Epithelial cell of proximal tubule (primary cell): ENCODE measurements at regions not wholly inside any gene's neighbourhood (a gene's known extent, or its start where the extent isn't known, plus 50 kb on each side); places are given as distances from the start of the nearest gene placed in this dataset.
A peak's percentile ranks its signal among the peaks of the same experiment; 100 is the strongest.
"Not testable (repeated sequence)": the region's sequence is repeated elsewhere in the genome, so short reads cannot be mapped to it uniquely, and the experiment has no call there.

ENCODE experiments used
- DNase-seq: peaks from one replicate; pipeline ENCODE4 v3.0.0-alpha.2; 2011; ENCODE audit warnings: low read depth
- H3K4me3 ChIP-seq: 2 replicates; pipeline ENCODE4 v1.5.1; 2011; ENCODE audit warnings: low read depth, mild to moderate bottlenecking, low read length
- CTCF ChIP-seq: conservative IDR thresholded peaks from 2 replicates; pipeline ENCODE4 v1.5.1; 2012; ENCODE audit warnings: low read depth, mild to moderate bottlenecking, low read length

GRCh38 chr11:80284946-80285785, 844.3 kb upstream of the TENM4 start:
- TF ChIP-seq CTCF, result no peak
- H3K4me3 ChIP-seq, result no peak overlapping the region
- no peak for DNase-seq

DNA sequence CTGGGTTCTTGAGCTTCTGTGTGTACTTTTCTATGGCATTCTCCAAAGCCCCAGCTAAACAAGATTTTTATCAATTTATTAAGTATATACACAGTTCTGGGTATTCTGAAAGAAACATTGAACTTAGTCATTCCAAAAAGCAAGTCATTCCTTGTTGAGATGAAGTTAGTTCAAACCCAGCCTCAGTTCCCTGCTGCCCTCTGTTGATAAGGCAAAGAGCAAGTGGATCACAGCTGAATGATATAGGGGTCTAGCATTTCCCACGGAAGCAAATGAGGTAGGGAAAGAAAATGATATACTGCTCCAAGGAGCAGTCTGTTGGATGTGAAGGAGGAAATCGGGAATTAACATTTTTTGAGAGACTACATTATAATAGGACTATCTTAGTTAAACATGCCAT, 841.8 kb upstream of the TENM4 start:
- TF ChIP-seq CTCF, result peak; percentile 22

DNA sequence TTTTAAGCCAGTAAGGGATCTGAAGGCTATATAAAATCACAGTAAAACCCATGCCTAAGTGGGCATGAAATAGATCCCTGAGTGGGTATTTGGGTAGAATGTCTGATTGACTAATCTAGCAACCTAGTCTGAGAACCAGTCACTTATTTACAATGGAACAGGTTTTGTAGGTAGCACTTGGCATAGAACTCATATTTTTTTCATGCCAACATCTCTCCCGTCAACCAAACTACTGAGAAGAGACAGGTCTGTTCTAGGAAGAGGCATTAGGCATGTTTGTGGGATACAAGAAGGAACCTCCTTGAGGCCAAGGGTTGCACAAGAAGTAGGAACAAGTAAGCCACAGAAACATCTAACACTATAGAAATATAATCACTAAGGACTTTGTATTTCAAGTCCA, 840.4 kb upstream of the TENM4 start:
- no peak for TF ChIP-seq CTCF
- H3K4me3 ChIP-seq, result no peak overlapping the region
- DNase-seq, result no peak

More for the DNA sequence above, 841.8 kb upstream of the TENM4 start:
- H3K4me3 ChIP-seq, result no peak overlapping the region
- DNase-seq, result no peak

- DNase-seq, result no peak
- TF ChIP-seq CTCF, result no peak
- H3K4me3 ChIP-seq, result no peak overlapping the region
These were observed 839.9 kb upstream of the TENM4 start for GRCh38 chr11:80280737-80281136.

- no peak for TF ChIP-seq CTCF
- H3K4me3 ChIP-seq, result no peak overlapping the region
- no peak for DNase-seq
These were observed 820.9 kb upstream of the TENM4 start for GRCh38 chr11:80261776-80262175.

GRCh38 chr11:80257319-80258015, 816.6 kb upstream of the TENM4 start:
- not testable (repeated sequence) for DNase-seq, H3K4me3 ChIP-seq

DNA sequence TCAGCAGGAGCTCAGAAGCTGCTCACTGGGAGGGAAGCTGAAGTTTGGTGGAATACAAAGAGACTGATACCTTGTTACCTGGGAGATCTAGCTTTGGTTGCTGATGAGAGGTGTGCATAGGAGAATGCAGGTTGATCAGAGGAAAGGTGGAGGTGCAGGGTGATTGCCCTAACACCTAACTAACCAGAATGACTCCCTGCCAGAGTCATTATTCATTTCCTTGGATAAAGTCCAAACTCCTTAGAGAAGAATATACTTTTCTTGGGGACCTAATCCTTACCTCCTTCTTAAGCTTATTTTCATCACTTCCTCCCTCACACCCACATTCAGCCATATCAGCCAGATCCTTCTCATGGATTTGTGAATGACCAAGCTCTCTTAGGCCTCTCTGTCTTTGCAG, 814.2 kb upstream of the TENM4 start:
- no peak for DNase-seq
- H3K4me3 ChIP-seq, result no peak overlapping the region
- no peak for TF ChIP-seq CTCF
